ENCODE measurements at regions not wholly inside any gene's neighbourhood (a gene's known extent, or its start where the extent isn't known, plus 50 kb on each side); places are given as distances from the start of the nearest gene placed in this dataset.
A peak's percentile ranks its signal among the peaks of the same experiment; 100 is the strongest.
"Not testable (repeated sequence)": the region's sequence is repeated elsewhere in the genome, so short reads cannot be mapped to it uniquely, and the experiment has no call there.

- DNase-seq (ENCODE audit: low read depth): no peak
Measured at GRCh38 chr10:43852149-43852548, 203.5 kb upstream of the ZNF32 start.

GRCh38 chr10:43851030-43851429, 202.3 kb upstream of the ZNF32 start:
- DNase-seq (ENCODE audit: low read depth): no peak

GRCh38 chr10:43849551-43849950, 200.9 kb upstream of the ZNF32 start:
- no peak for DNase-seq (ENCODE audit: low read depth)

- DNase-seq (ENCODE audit: low read depth): no peak
Measured at GRCh38 chr10:43846968-43847367, 198.3 kb upstream of the ZNF32 start.

GRCh38 chr10:43846187-43846680, 197.6 kb upstream of the ZNF32 start:
- peak; percentile 66 for DNase-seq (ENCODE audit: low read depth)

GRCh38 chr10:43845121-43845520, 196.4 kb upstream of the ZNF32 start:
- DNase-seq (ENCODE audit: low read depth): no peak

- DNase-seq (ENCODE audit: low read depth): no peak
Measured at GRCh38 chr10:43844221-43844620, 195.5 kb upstream of the ZNF32 start.

- peak; percentile 82 for DNase-seq (ENCODE audit: low read depth)
Measured at GRCh38 chr10:43843321-43844101, 194.8 kb upstream of the ZNF32 start.

GRCh38 chr10:43842496-43842895, 193.8 kb upstream of the ZNF32 start:
- no peak for DNase-seq (ENCODE audit: low read depth)

- DNase-seq (ENCODE audit: low read depth): no peak
Measured at GRCh38 chr10:43842072-43842471, 193.4 kb upstream of the ZNF32 start.

- no peak for DNase-seq (ENCODE audit: low read depth)
Measured at GRCh38 chr10:43839973-43840372, 191.3 kb upstream of the ZNF32 start.

GRCh38 chr10:43834751-43835150, 186.1 kb upstream of the ZNF32 start:
- not testable (repeated sequence) for DNase-seq (ENCODE audit: low read depth)

- DNase-seq (ENCODE audit: low read depth): no peak
Measured at GRCh38 chr10:43827853-43828252, 179.2 kb upstream of the ZNF32 start.

GRCh38 chr10:43825984-43826383, 177.3 kb upstream of the ZNF32 start:
- no peak for DNase-seq (ENCODE audit: low read depth)

- DNase-seq (ENCODE audit: low read depth): no peak
Measured at GRCh38 chr10:43825421-43825820, 176.7 kb upstream of the ZNF32 start.

GRCh38 chr10:43824934-43825333, 176.3 kb upstream of the ZNF32 start:
- DNase-seq (ENCODE audit: low read depth): no peak

GRCh38 chr10:43822631-43823580, 174.2 kb upstream of the ZNF32 start:
- no peak for DNase-seq (ENCODE audit: low read depth)

GRCh38 chr10:43821103-43821502, 172.4 kb upstream of the ZNF32 start:
- DNase-seq (ENCODE audit: low read depth): no peak

- peak; percentile 17 for DNase-seq (ENCODE audit: low read depth)
Measured at GRCh38 chr10:43820663-43821062, 172.0 kb upstream of the ZNF32 start.

GRCh38 chr10:43819464-43820230, 171.0 kb upstream of the ZNF32 start:
- no peak for DNase-seq (ENCODE audit: low read depth)

- DNase-seq (ENCODE audit: low read depth): no peak
Measured at GRCh38 chr10:43818687-43819086, 170.0 kb upstream of the ZNF32 start.

- DNase-seq (ENCODE audit: low read depth): peak; percentile 86
Measured at GRCh38 chr10:43817368-43817767, 168.7 kb upstream of the ZNF32 start.
